ENCODE measurements at regions not wholly inside any gene's neighbourhood (a gene's known extent, or its start where the extent isn't known, plus 50 kb on each side); places are given as distances from the start of the nearest gene placed in this dataset.

DNA sequence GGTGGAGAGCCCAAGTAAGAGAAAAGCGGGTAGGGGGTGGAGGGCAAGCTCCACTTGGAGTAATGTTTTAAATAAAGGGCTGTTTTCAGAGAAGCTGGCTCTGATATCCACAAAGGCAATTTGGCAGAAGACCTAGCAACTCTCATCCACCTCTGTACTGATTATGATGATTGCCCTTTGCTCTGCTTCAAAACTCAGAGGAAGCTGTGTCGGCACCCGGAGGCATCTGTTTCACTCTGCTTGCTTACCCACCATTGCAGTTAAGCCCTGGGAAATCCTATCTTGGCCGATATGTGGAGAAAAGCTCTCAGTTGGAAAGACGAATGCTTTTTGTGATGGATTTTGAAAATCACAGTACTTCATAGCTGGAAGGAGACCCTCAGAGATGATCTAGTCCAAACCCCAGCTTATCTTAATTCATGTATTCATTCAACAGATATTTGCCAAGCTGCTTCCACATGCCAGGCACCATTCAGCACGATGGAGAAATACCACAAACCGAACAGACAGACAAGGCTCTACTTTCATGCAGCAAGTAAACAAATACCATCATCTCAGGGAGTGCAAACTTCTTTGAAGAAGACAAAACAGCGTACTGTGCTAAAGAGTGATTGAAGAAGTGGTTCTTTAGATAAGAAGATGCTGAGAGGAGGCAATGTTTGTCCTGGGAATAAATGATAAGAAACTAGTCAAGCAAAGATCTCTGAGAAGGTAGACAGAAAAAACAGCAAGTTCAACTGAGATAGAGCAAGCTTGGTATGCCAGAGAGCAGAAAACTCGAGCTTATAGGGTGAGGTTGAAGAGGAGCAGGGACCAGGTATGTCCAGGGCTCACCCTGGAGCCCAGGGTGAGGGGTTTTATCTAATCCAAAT lies 140.4 kb upstream of the SPDL1 start (continued):
- TF ChIP-seq, protein P1, sequence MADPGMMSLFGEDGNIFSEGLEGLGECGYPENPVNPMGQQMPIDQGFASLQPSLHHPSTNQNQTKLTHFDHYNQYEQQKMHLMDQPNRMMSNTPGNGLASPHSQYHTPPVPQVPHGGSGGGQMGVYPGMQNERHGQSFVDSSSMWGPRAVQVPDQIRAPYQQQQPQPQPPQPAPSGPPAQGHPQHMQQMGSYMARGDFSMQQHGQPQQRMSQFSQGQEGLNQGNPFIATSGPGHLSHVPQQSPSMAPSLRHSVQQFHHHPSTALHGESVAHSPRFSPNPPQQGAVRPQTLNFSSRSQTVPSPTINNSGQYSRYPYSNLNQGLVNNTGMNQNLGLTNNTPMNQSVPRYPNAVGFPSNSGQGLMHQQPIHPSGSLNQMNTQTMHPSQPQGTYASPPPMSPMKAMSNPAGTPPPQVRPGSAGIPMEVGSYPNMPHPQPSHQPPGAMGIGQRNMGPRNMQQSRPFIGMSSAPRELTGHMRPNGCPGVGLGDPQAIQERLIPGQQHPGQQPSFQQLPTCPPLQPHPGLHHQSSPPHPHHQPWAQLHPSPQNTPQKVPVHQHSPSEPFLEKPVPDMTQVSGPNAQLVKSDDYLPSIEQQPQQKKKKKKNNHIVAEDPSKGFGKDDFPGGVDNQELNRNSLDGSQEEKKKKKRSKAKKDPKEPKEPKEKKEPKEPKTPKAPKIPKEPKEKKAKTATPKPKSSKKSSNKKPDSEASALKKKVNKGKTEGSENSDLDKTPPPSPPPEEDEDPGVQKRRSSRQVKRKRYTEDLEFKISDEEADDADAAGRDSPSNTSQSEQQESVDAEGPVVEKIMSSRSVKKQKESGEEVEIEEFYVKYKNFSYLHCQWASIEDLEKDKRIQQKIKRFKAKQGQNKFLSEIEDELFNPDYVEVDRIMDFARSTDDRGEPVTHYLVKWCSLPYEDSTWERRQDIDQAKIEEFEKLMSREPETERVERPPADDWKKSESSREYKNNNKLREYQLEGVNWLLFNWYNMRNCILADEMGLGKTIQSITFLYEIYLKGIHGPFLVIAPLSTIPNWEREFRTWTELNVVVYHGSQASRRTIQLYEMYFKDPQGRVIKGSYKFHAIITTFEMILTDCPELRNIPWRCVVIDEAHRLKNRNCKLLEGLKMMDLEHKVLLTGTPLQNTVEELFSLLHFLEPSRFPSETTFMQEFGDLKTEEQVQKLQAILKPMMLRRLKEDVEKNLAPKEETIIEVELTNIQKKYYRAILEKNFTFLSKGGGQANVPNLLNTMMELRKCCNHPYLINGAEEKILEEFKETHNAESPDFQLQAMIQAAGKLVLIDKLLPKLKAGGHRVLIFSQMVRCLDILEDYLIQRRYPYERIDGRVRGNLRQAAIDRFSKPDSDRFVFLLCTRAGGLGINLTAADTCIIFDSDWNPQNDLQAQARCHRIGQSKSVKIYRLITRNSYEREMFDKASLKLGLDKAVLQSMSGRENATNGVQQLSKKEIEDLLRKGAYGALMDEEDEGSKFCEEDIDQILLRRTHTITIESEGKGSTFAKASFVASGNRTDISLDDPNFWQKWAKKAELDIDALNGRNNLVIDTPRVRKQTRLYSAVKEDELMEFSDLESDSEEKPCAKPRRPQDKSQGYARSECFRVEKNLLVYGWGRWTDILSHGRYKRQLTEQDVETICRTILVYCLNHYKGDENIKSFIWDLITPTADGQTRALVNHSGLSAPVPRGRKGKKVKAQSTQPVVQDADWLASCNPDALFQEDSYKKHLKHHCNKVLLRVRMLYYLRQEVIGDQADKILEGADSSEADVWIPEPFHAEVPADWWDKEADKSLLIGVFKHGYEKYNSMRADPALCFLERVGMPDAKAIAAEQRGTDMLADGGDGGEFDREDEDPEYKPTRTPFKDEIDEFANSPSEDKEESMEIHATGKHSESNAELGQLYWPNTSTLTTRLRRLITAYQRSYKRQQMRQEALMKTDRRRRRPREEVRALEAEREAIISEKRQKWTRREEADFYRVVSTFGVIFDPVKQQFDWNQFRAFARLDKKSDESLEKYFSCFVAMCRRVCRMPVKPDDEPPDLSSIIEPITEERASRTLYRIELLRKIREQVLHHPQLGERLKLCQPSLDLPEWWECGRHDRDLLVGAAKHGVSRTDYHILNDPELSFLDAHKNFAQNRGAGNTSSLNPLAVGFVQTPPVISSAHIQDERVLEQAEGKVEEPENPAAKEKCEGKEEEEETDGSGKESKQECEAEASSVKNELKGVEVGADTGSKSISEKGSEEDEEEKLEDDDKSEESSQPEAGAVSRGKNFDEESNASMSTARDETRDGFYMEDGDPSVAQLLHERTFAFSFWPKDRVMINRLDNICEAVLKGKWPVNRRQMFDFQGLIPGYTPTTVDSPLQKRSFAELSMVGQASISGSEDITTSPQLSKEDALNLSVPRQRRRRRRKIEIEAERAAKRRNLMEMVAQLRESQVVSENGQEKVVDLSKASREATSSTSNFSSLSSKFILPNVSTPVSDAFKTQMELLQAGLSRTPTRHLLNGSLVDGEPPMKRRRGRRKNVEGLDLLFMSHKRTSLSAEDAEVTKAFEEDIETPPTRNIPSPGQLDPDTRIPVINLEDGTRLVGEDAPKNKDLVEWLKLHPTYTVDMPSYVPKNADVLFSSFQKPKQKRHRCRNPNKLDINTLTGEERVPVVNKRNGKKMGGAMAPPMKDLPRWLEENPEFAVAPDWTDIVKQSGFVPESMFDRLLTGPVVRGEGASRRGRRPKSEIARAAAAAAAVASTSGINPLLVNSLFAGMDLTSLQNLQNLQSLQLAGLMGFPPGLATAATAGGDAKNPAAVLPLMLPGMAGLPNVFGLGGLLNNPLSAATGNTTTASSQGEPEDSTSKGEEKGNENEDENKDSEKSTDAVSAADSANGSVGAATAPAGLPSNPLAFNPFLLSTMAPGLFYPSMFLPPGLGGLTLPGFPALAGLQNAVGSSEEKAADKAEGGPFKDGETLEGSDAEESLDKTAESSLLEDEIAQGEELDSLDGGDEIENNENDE (IDR thresholded peaks at IDR 0.05; ENCODE audit: insufficient replicate concordance, low read length): no peak
- TF ChIP-seq, protein P2, sequence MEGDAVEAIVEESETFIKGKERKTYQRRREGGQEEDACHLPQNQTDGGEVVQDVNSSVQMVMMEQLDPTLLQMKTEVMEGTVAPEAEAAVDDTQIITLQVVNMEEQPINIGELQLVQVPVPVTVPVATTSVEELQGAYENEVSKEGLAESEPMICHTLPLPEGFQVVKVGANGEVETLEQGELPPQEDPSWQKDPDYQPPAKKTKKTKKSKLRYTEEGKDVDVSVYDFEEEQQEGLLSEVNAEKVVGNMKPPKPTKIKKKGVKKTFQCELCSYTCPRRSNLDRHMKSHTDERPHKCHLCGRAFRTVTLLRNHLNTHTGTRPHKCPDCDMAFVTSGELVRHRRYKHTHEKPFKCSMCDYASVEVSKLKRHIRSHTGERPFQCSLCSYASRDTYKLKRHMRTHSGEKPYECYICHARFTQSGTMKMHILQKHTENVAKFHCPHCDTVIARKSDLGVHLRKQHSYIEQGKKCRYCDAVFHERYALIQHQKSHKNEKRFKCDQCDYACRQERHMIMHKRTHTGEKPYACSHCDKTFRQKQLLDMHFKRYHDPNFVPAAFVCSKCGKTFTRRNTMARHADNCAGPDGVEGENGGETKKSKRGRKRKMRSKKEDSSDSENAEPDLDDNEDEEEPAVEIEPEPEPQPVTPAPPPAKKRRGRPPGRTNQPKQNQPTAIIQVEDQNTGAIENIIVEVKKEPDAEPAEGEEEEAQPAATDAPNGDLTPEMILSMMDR (IDR thresholded peaks at IDR 0.05; ENCODE audit: control extremely low read depth in 1 of 3, insufficient read depth in 1 of 3, low read depth in 1 of 3, low read length in 3 of 3): no peak
- TF ChIP-seq PHF8 (conservative IDR thresholded peaks at IDR 0.05; ENCODE audit: low read depth, low read length): no peak

All from H1 (cell line).